ENCODE measurements at regions not wholly inside any gene's neighbourhood (a gene's known extent, or its start where the extent isn't known, plus 50 kb on each side); places are given as distances from the start of the nearest gene placed in this dataset.

DNA sequence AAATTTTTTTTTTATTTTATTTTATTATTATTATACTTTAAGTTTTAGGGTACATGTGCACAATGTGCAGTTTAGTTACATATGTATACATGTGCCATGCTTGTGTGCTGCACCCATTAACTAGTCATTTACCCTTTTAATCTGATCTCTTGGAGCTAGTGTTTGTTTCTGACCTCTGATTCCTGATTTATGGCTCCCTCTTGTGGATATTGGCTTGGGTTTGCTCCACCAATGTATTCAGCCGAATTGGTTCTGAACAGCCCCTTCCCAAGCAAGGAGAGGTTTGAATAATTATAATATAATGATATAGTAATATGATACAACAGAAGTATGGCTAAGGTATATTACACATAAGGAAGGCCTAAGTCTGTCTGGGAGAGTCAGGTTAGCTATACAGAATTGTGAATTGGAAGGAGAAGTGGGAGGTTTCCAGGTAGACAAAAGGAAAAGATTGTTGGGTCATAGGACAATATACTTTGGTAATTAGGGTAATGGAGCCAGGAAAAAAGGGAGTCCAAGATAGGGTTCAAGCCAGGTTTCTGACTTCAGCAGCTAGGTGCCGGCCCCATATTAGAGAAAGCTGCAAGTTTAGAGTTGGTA lies 53.1 kb upstream of the HMCN1 start:
- Mint-ChIP-seq H3K4me1 (peaks cover 3% of the 10 kb centered on the region), H3K9me3 (no peaks in the 10 kb centered on the region), H3K27me3 (ENCODE audit: low read depth) (no peaks in the 10 kb centered on the region), H3K27ac (no peak overlapping the region), H3K36me3 (no peaks in the 10 kb centered on the region), H3K4me3 (no peak overlapping the region)
- DNase-seq (ENCODE audit: low spot score in 2 of 2, unreplicated experiment in 2 of 2) = no peak
- TF ChIP-seq, protein P1, sequence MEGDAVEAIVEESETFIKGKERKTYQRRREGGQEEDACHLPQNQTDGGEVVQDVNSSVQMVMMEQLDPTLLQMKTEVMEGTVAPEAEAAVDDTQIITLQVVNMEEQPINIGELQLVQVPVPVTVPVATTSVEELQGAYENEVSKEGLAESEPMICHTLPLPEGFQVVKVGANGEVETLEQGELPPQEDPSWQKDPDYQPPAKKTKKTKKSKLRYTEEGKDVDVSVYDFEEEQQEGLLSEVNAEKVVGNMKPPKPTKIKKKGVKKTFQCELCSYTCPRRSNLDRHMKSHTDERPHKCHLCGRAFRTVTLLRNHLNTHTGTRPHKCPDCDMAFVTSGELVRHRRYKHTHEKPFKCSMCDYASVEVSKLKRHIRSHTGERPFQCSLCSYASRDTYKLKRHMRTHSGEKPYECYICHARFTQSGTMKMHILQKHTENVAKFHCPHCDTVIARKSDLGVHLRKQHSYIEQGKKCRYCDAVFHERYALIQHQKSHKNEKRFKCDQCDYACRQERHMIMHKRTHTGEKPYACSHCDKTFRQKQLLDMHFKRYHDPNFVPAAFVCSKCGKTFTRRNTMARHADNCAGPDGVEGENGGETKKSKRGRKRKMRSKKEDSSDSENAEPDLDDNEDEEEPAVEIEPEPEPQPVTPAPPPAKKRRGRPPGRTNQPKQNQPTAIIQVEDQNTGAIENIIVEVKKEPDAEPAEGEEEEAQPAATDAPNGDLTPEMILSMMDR (IDR thresholded peaks at IDR 0.05; ENCODE audit: unreplicated experiment) = no peak

DNA sequence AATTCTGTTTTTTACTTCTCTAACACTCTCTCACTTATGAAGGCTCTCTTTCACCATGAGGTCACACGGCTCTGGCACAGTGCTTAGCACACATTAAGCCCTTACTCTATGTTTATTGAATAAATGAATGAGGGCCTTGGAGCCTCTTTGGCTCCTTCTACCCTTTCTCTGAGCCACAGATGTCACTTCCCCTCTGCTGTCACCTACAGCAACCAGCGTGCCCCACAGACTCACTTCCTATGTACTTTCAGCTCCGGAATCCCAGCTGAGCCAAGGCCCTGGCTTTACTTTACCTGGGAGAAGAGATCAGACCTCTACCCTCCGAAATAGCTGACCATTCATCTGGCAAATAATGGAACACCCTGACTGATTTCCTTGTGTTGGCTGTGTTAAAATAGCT lies 53.7 kb upstream of the HMCN1 start:
- DNase-seq (ENCODE audit: low spot score in 2 of 2, unreplicated experiment in 2 of 2) = no peak
- H3K27ac Mint-ChIP-seq = no peak overlapping the region
- no peak overlapping the region for H3K4me3 Mint-ChIP-seq
- H3K27me3 Mint-ChIP-seq (ENCODE audit: low read depth) = no peaks in the 10 kb centered on the region
- no peaks in the 10 kb centered on the region for H3K9me3 Mint-ChIP-seq
- TF ChIP-seq, protein P1 (IDR thresholded peaks at IDR 0.05; ENCODE audit: unreplicated experiment) = no peak
- H3K4me1 Mint-ChIP-seq = peaks cover under 1% of the 10 kb centered on the region
- no peaks in the 10 kb centered on the region for H3K36me3 Mint-ChIP-seq

DNA sequence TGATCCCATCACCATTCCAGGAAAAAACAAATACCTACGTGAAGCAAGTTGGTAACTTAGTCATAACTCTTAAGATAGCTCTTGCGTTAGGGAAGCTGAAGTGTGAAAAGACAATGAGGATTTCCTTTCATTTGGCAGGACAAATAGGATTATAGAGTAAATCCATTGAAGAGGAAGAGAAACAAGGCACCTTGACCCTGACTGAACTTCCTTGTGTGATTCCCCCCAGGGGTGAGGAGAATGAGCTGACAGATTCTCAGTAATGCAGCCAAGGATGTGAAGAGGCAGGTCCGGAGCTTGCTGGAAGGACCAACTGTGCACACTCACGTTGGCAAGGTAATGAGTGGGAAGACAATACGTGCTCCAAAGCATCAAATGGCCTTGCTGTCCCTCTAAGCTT lies 55.0 kb upstream of the HMCN1 start:
- H3K27ac Mint-ChIP-seq = no peak overlapping the region
- TF ChIP-seq, protein P1 (IDR thresholded peaks at IDR 0.05; ENCODE audit: unreplicated experiment) = no peak
- H3K27me3 Mint-ChIP-seq (ENCODE audit: low read depth) = no peaks in the 10 kb centered on the region
- no peak overlapping the region for H3K4me3 Mint-ChIP-seq
- H3K4me1 Mint-ChIP-seq = peaks cover 3% of the 10 kb centered on the region
- H3K36me3 Mint-ChIP-seq = no peaks in the 10 kb centered on the region
- no peak for DNase-seq (ENCODE audit: low spot score in 2 of 2, unreplicated experiment in 2 of 2)
- H3K9me3 Mint-ChIP-seq = no peaks in the 10 kb centered on the region

DNA sequence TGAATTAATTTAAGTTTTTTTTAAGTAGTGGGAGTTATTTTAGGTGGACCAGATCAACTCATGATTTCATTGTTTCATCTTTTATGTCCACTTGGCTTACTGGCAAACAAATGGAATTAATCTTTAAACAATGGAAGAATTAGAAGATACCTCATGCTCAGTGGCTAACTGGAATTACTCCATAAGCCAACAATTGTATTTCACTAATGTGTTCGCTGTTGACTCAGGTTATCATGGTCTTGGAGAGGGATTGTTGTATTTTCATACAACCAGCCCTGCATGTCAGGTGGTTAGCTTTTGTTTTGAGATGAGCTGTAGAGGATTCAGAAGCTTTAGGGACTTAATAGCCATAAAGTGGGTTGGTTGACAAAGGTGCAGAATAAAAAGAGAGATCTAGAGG lies 57.2 kb upstream of the HMCN1 start:
- TF ChIP-seq, protein P1 (IDR thresholded peaks at IDR 0.05; ENCODE audit: unreplicated experiment) = no peak
- Mint-ChIP-seq H3K27ac (no peak overlapping the region), H3K4me3 (no peak overlapping the region), H3K36me3 (no peaks in the 10 kb centered on the region), H3K9me3 (no peaks in the 10 kb centered on the region), H3K27me3 (ENCODE audit: low read depth) (no peaks in the 10 kb centered on the region), H3K4me1 (peaks cover 3% of the 10 kb centered on the region)
- DNase-seq (ENCODE audit: low spot score in 2 of 2, unreplicated experiment in 2 of 2) = no peak

DNA sequence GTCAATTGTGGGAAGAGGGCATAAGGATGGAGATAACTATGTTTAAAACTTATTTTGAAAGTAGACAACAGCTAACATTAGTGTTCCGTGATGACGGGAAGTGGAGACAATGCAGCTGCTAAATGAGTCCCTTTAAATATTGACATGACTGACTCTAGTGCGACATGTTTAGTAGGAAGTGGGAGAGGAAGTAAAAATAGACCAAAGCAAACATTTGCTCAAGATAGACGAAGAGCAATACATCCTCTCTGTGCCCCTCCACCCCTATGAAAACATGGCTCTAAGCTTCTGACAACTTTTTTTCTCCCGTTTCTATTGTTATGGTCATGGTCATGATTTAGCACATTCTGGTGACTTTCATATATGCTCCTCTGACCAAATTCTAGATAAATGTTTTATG lies 60.0 kb upstream of the HMCN1 start:
- Mint-ChIP-seq H3K4me3 (no peak overlapping the region), H3K27ac (no peak overlapping the region), H3K27me3 (ENCODE audit: low read depth) (no peaks in the 10 kb centered on the region), H3K4me1 (peaks cover 9% of the 10 kb centered on the region), H3K9me3 (no peaks in the 10 kb centered on the region), H3K36me3 (no peaks in the 10 kb centered on the region)
- TF ChIP-seq, protein P1 (IDR thresholded peaks at IDR 0.05; ENCODE audit: unreplicated experiment) = no peak
- DNase-seq (ENCODE audit: low spot score in 2 of 2, unreplicated experiment in 2 of 2) = no peak
